ENCODE measurements at regions not wholly inside any gene's neighbourhood (a gene's known extent, or its start where the extent isn't known, plus 50 kb on each side); places are given as distances from the start of the nearest gene placed in this dataset.

GRCh38 chr13:60869225-60869624, 472.2 kb downstream of the TDRD3 start:
- no peaks in the 10 kb centered on the region for H3K4me1 ChIP-seq
- no peak for TF ChIP-seq CTCF (IDR thresholded peaks at IDR 0.05)
- intact Hi-C loops (cut with DNase I): no loop called here
- 68 to 73% (median 72%) methylated on average over 3 of the region's 3 CpGs for WGBS, 3 donors
- H3K4me3 ChIP-seq: no peak overlapping the region
- ATAC-seq: no peak
- no peak overlapping the region for H3K27ac ChIP-seq
- DNase-seq: no peak
- no peaks in the 10 kb centered on the region for H3K9me3 ChIP-seq
- H3K27me3 ChIP-seq (ENCODE audit: insufficient read depth in 3 of 3, low read length in 2 of 3): no peaks in the 10 kb centered on the region
- no peaks in the 10 kb centered on the region for H3K36me3 ChIP-seq (ENCODE audit: insufficient read depth in 1 of 2, low read depth in 1 of 2)

- no peak overlapping the region for H3K4me3 ChIP-seq
- WGBS, 3 donors: 74 to 78% (median 77%) methylated on average over 1 of the region's 1 CpG
- H3K27ac ChIP-seq: no peak overlapping the region
- H3K9me3 ChIP-seq: no peaks in the 10 kb centered on the region
- no peaks in the 10 kb centered on the region for H3K27me3 ChIP-seq (ENCODE audit: insufficient read depth in 3 of 3, low read length in 2 of 3)
- H3K4me1 ChIP-seq: no peaks in the 10 kb centered on the region
- TF ChIP-seq CTCF (IDR thresholded peaks at IDR 0.05): no peak
- intact Hi-C loops (cut with DNase I): no loop called here
- no peak for DNase-seq
- ATAC-seq: no peak
- H3K36me3 ChIP-seq (ENCODE audit: insufficient read depth in 1 of 2, low read depth in 1 of 2): no peaks in the 10 kb centered on the region
Observed at GRCh38 chr13:60862036-60862435, 465.0 kb downstream of the TDRD3 start.

GRCh38 chr13:60857698-60858097, 460.7 kb downstream of the TDRD3 start:
- 73 to 81% (median 79%) methylated on average over 4 of the region's 4 CpGs for WGBS, 3 donors
- Histone ChIP-seq H3K4me3 (no peak overlapping the region), H3K27ac (no peak overlapping the region), H3K4me1 (no peaks in the 10 kb centered on the region), H3K27me3 (ENCODE audit: insufficient read depth in 3 of 3, low read length in 2 of 3) (no peaks in the 10 kb centered on the region), H3K9me3 (no peaks in the 10 kb centered on the region), H3K36me3 (ENCODE audit: insufficient read depth in 1 of 2, low read depth in 1 of 2) (no peaks in the 10 kb centered on the region)
- intact Hi-C loops (cut with DNase I): no loop called here
- no peak for DNase-seq
- ATAC-seq: no peak
- TF ChIP-seq CTCF (IDR thresholded peaks at IDR 0.05): no peak

- ATAC-seq (no peak), DNase-seq (no peak)
- Histone ChIP-seq H3K9me3 (no peaks in the 10 kb centered on the region), H3K27ac (no peak overlapping the region), H3K4me3 (no peak overlapping the region), H3K36me3 (ENCODE audit: insufficient read depth in 1 of 2, low read depth in 1 of 2) (no peaks in the 10 kb centered on the region), H3K4me1 (no peaks in the 10 kb centered on the region), H3K27me3 (ENCODE audit: insufficient read depth in 3 of 3, low read length in 2 of 3) (no peaks in the 10 kb centered on the region)
- WGBS, 3 donors: 80 to 90% (median 84%) methylated on average over 4 of the region's 4 CpGs
- intact Hi-C loops (cut with DNase I): no loop called here
- no peak for TF ChIP-seq CTCF (IDR thresholded peaks at IDR 0.05)
Observed at GRCh38 chr13:60852886-60853285, 455.9 kb downstream of the TDRD3 start.

GRCh38 chr13:60851378-60851777, 454.4 kb downstream of the TDRD3 start:
- Histone ChIP-seq H3K4me1 (no peaks in the 10 kb centered on the region), H3K36me3 (ENCODE audit: insufficient read depth in 1 of 2, low read depth in 1 of 2) (no peaks in the 10 kb centered on the region), H3K9me3 (no peaks in the 10 kb centered on the region), H3K27ac (no peak overlapping the region), H3K4me3 (no peak overlapping the region), H3K27me3 (ENCODE audit: insufficient read depth in 3 of 3, low read length in 2 of 3) (no peaks in the 10 kb centered on the region)
- intact Hi-C loops (cut with DNase I): no loop called here
- DNase-seq: no peak
- ATAC-seq: no peak
- TF ChIP-seq CTCF (IDR thresholded peaks at IDR 0.05): no peak

Measured in psoas muscle (tissue), 7 donors.